ENCODE measurements at regions not wholly inside any gene's neighbourhood (a gene's known extent, or its start where the extent isn't known, plus 50 kb on each side); places are given as distances from the start of the nearest gene placed in this dataset.

DNA sequence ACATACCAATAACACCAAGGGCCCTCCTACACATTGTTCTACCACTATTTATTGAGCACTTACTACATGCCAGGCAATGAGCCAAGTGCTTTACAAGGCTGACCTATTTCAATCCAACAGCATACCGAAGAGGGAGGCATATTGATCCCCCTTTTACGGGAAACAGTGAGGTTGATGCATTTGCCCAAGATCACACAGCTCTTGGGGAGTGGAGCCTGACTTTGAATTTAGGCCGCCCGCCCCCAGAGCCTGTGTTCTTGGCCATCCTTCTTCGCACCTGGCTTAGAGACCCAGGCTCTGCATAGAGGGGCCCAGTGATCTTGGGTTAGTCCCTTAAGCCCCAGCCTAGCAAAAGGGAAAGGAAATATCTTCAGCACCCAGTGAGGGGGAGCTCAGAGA lies 158.1 kb upstream of the IER5L start:
- no peaks in the 10 kb centered on the region for H3K27me3 Mint-ChIP-seq (ENCODE audit: low read depth)
- DNase-seq (ENCODE audit: low read depth, low spot score): no peak
- no peak for TF ChIP-seq CTCF (conservative IDR thresholded peaks at IDR 0.05)
- peaks cover 48% of the 10 kb centered on the region for H3K4me1 Mint-ChIP-seq
- no peaks in the 10 kb centered on the region for H3K36me3 Mint-ChIP-seq (ENCODE audit: low read depth)
- no peak overlapping the region for H3K27ac Mint-ChIP-seq (ENCODE audit: unreplicated experiment)
- peaks cover under 1% of the 10 kb centered on the region for H3K9me3 Mint-ChIP-seq
- H3K4me3 Mint-ChIP-seq: peak overlapping the region; percentile 87

DNA sequence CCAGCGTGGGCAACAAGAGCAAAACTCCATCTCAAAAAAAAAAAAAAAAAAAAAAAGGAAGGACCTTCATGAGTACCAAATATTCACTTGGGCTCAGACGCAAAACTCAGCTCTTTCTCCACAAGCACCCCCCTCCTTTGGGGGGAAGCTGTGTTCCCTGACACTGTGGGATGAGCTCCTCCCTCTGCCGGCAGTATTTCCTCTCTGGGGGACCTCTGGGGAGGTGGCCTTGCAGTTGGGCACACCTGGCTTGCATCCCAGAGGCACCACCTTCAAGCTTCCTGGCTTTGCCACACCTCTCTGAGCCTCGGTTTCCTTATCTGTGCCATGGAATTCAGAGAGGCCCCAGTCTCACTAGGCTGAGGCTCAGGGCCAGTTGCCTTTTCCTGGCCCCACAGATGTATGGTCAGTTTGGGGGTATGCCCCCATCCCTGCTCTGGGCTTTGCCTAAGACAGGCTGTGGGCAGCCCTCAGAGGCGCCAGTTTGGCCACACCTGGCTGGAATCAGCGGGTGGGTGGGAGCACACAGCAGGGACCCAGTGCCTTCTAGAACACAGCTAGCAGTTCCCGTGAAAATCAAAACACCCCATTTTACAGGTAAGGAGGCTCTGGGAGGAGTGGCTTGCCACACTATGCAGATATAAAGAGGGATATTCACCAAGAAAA lies 157.5 kb upstream of the IER5L start:
- H3K4me3 Mint-ChIP-seq: peak overlapping the region; percentile 87
- H3K27me3 Mint-ChIP-seq (ENCODE audit: low read depth): no peaks in the 10 kb centered on the region
- no peak overlapping the region for H3K27ac Mint-ChIP-seq (ENCODE audit: unreplicated experiment)
- H3K4me1 Mint-ChIP-seq: peaks cover 48% of the 10 kb centered on the region
- DNase-seq (ENCODE audit: low read depth, low spot score): no peak
- no peaks in the 10 kb centered on the region for H3K36me3 Mint-ChIP-seq (ENCODE audit: low read depth)
- no peak for TF ChIP-seq CTCF (conservative IDR thresholded peaks at IDR 0.05)
- H3K9me3 Mint-ChIP-seq: peaks cover 4% of the 10 kb centered on the region

DNA sequence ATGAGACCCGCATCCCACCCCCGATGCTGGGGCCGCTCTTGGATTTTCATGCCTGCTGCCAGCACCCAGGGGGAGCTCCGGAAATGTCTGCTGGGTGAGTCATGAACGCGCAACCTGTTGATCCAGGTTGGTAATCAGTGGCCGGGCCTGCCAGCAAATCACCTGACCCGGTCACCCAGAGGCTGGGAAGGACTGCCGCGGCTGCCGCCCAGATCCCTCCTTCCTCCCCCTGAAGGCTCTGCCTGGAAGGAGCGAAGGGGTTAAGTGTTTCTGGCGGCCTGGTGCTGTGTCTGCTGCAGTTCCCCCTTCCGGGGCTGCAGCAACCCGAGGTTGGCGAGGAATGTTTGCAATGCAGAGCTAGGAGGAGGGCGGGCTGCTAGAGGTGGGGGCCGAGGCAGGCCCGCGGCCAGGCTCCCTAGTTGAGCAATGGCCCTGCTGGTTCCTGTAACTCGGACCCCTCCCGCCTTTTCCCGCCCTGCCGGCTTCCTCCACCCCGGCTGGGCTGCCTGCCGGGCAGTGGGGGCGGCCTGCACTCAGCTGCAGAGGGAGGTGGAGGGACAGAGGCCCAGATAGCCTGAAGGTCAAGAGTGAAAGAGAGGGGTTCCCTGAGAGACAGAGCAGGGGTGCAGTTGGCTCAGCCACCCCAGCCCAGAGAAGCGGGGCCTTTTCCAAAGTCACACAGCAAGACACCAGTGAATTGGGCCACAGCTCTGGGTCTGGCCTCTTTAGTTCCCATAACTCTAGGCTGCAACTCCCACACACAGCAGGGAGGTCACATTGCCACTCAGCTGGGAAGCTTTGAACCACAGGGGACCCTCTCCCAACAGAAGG lies 156.3 kb upstream of the IER5L start:
- TF ChIP-seq CTCF (conservative IDR thresholded peaks at IDR 0.05): no peak
- peak overlapping the region; percentile 37 for H3K27ac Mint-ChIP-seq (ENCODE audit: unreplicated experiment)
- H3K4me3 Mint-ChIP-seq: peak overlapping the region; percentile 31
- H3K27me3 Mint-ChIP-seq (ENCODE audit: low read depth): no peaks in the 10 kb centered on the region
- DNase-seq (ENCODE audit: low read depth, low spot score): peak; percentile 59
- peaks cover 5% of the 10 kb centered on the region for H3K9me3 Mint-ChIP-seq
- H3K4me1 Mint-ChIP-seq: peaks cover 48% of the 10 kb centered on the region
- no peaks in the 10 kb centered on the region for H3K36me3 Mint-ChIP-seq (ENCODE audit: low read depth)

GRCh38 chr9:129333617-129334104 lies 155.6 kb upstream of the IER5L start:
- Mint-ChIP-seq H3K4me1 (peaks cover 48% of the 10 kb centered on the region), H3K9me3 (peaks cover 5% of the 10 kb centered on the region), H3K36me3 (ENCODE audit: low read depth) (no peaks in the 10 kb centered on the region), H3K27ac (ENCODE audit: unreplicated experiment) (peak overlapping the region; percentile 37), H3K4me3 (no peak overlapping the region), H3K27me3 (ENCODE audit: low read depth) (no peaks in the 10 kb centered on the region)
- TF ChIP-seq CTCF (conservative IDR thresholded peaks at IDR 0.05): no peak
- DNase-seq (ENCODE audit: low read depth, low spot score): no peak

DNA sequence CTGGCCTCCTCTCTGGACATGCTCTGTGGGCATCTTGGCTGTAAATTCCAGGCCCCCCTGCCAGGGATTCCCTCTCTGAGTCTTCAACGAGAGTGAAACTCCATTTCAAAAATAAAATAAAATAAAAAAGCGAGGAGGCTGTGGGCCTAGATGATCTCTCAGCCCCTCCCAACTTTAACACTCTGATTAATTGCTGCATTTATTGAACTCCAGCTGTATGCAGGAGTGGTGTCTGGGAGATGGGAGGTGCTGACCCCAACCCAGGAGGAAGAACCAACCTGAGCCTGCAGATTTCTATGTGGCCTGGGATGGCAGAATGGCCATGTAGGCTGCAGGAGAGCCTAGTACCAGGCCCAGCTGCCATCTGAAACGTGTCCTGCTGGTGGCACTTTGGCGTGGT lies 154.5 kb upstream of the IER5L start:
- Mint-ChIP-seq H3K27me3 (ENCODE audit: low read depth) (no peaks in the 10 kb centered on the region), H3K27ac (ENCODE audit: unreplicated experiment) (peak overlapping the region; percentile 43), H3K4me3 (no peak overlapping the region), H3K4me1 (peaks cover 44% of the 10 kb centered on the region), H3K9me3 (peaks cover 5% of the 10 kb centered on the region), H3K36me3 (ENCODE audit: low read depth) (no peaks in the 10 kb centered on the region)
- DNase-seq (ENCODE audit: low read depth, low spot score): no peak
- TF ChIP-seq CTCF (conservative IDR thresholded peaks at IDR 0.05): no peak
